Kidney (tissue), 13 donors: ENCODE measurements at regions not wholly inside any gene's neighbourhood (a gene's known extent, or its start where the extent isn't known, plus 50 kb on each side); places are given as distances from the start of the nearest gene placed in this dataset.

Source experiments
- DNase-seq, 5 donors: peaks; one replicate each; pipeline ENCODE4 v3.0.0-alpha.2; 2013 to 2020
- FAIRE-seq: peaks from 2 replicates; lab custom pipeline; 2012; peaks lifted over from hg19 to GRCh38; lab: Jason Lieb, UNC
- H3K27ac ChIP-seq, 2 donors: one replicate each; pipeline ENCODE4 v1.7.0; 2013; ENCODE audit warnings: low read depth in 2 of 2, low read length in 2 of 2, inconsistent platforms in 1 of 2
- H3K27me3 ChIP-seq: one replicate; pipeline ENCODE4 v1.7.1; 2013; ENCODE audit warnings: low read length, inconsistent platforms; ENCODE audit not compliant: control insufficient read depth, insufficient read depth
- H3K36me3 ChIP-seq, 3 donors: one replicate each; pipeline versions ENCODE4 v1.7.0 to v1.7.1; 2013; ENCODE audit warnings: low read length in 3 of 3, control low read depth in 1 of 3, inconsistent platforms in 1 of 3; ENCODE audit not compliant: insufficient read depth in 3 of 3, control insufficient read depth in 2 of 3
- H3K4me1 ChIP-seq, 3 donors: one replicate each; pipeline versions ENCODE4 v1.7.0 to v1.7.1; 2013; ENCODE audit warnings: low read length in 3 of 3, inconsistent platforms in 1 of 3, low read depth in 1 of 3; ENCODE audit not compliant: control insufficient read depth in 2 of 3, insufficient read depth in 2 of 3
- H3K4me3 ChIP-seq, 3 donors: one replicate each; pipeline versions ENCODE4 v1.7.0 to v1.8.1; 2013; ENCODE audit warnings: low read length in 3 of 3, control low read depth in 1 of 3, inconsistent platforms in 1 of 3
- H3K9ac ChIP-seq, 3 donors: one replicate each; pipeline versions ENCODE4 v1.7.0 to v1.7.1; 2013; ENCODE audit warnings: low read length in 3 of 3, control low read depth in 1 of 3, inconsistent platforms in 1 of 3
- H3K9me3 ChIP-seq, 3 donors: one replicate each; pipeline versions ENCODE4 v1.7.0 to v1.7.1; 2013; ENCODE audit warnings: low read length in 3 of 3, control low read depth in 1 of 3, inconsistent platforms in 1 of 3; ENCODE audit not compliant: control insufficient read depth in 2 of 3, insufficient read depth in 1 of 3
- intact Hi-C: fragments of 100-400 bp; cut with DNase I; formaldehyde crosslinking; loops from one replicate; pipeline ENCODE4 v1.11.1; 2022
- TF ChIP-seq, protein P1 (sequence below): IDR thresholded peaks from 3 replicates; pipeline ENCODE4 v1.5.1; 2012; ENCODE audit warnings: mild to moderate bottlenecking, moderate library complexity, borderline replicate concordance; ENCODE audit not compliant: insufficient read depth; ENCODE audit errors: extremely low read depth
- donor health status: control.
- donor health status: control.
- donor health status: control.
- donor health status: control.
- donor health status: control.
- donor health status: DM: yes; HTN: yes; CAD: no.
- donor health status: Normal renal cell carcinoma (clear cell type).

DNA sequence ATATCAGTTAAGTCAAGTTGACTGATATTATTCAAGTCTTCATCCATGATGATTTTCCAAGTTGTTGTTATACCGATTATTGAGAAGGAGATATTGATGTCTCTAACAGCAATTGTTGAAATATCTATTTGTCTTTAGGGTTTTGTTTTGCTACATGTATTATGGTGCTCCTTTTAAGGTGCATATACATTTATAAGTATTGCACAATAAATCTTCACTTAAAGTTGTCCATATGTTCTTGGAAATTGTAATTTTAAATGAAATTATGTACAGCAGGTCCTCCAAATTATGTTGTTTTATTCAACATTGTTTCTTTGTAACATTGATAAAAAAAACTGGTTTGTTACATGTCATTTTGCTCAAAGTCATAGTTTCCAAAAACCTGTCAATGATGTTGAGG lies 650.7 kb upstream of the CITED2 start:
- intact Hi-C loops, result no loop called here
- Histone ChIP-seq H3K27me3 (no peaks in the 10 kb centered on the region), H3K36me3 (no peaks in the 10 kb centered on the region), H3K9me3 (peaks cover 2 to 15% (median 6%) of the 10 kb centered on the region in 3 donors), H3K4me3 (no peak overlapping the region), H3K27ac (no peak overlapping the region), H3K9ac (no peak overlapping the region), H3K4me1 (no peaks in the 10 kb centered on the region)
- DNase-seq (no peak), FAIRE-seq (no peak)
- TF ChIP-seq, protein P1, sequence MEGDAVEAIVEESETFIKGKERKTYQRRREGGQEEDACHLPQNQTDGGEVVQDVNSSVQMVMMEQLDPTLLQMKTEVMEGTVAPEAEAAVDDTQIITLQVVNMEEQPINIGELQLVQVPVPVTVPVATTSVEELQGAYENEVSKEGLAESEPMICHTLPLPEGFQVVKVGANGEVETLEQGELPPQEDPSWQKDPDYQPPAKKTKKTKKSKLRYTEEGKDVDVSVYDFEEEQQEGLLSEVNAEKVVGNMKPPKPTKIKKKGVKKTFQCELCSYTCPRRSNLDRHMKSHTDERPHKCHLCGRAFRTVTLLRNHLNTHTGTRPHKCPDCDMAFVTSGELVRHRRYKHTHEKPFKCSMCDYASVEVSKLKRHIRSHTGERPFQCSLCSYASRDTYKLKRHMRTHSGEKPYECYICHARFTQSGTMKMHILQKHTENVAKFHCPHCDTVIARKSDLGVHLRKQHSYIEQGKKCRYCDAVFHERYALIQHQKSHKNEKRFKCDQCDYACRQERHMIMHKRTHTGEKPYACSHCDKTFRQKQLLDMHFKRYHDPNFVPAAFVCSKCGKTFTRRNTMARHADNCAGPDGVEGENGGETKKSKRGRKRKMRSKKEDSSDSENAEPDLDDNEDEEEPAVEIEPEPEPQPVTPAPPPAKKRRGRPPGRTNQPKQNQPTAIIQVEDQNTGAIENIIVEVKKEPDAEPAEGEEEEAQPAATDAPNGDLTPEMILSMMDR, result no peak

DNA sequence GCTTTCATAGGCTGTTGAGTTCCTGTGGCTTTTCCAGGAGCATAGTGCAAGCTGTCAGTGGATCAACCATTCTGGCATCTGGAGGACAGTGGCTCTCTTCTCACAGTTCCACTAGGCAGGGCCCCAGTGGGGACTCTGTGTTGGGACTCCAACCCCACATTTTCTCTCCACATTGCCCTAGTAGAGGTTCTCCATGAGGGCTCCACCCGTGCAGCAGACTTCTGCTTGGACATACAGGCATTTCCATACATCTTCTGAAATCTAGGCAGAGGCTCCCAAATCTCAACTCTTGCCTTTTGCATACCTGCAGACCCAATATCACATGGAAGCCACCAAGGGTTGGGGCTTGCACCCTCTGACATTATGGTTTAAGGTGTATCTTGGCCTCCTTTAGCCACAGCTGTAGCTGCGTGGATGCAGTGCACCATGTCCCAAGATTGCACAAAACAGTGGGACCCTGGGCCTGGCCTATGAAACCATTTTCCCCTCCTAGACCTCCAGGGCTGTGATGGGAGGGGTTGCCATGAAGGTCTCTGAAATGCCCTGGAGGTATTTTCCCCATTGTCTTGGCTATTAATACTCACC lies 645.9 kb upstream of the CITED2 start:
- FAIRE-seq (no peak), DNase-seq (no peak)
- Histone ChIP-seq H3K9me3 (peaks cover 0 to 14% (median 3%) of the 10 kb centered on the region in 3 donors), H3K4me3 (no peak overlapping the region), H3K27ac (no peak overlapping the region), H3K9ac (no peak overlapping the region), H3K36me3 (no peaks in the 10 kb centered on the region), H3K4me1 (no peaks in the 10 kb centered on the region), H3K27me3 (no peaks in the 10 kb centered on the region)
- intact Hi-C loops, result no loop called here
- TF ChIP-seq, protein P1, result no peak

- Histone ChIP-seq H3K36me3 (no peaks in the 10 kb centered on the region), H3K27ac (no peak overlapping the region), H3K4me3 (no peak overlapping the region), H3K9me3 (peaks cover 0 to 14% (median 3%) of the 10 kb centered on the region in 3 donors), H3K4me1 (no peaks in the 10 kb centered on the region), H3K27me3 (no peaks in the 10 kb centered on the region), H3K9ac (no peak overlapping the region)
- DNase-seq (no peak), FAIRE-seq (no peak)
- intact Hi-C loops, result no loop called here
- TF ChIP-seq, protein P1, result no peak
Observed at GRCh38 chr6:140018588-140018987, 644.1 kb upstream of the CITED2 start.

GRCh38 chr6:140017470-140017869 lies 643.0 kb upstream of the CITED2 start:
- H3K9me3 ChIP-seq, result peaks cover 0 to 14% (median 3%) of the 10 kb centered on the region in 3 donors
- intact Hi-C loops, result no loop called here
- DNase-seq (no peak), FAIRE-seq (no peak)
- no peaks in the 10 kb centered on the region for H3K27me3 ChIP-seq
- H3K4me3 ChIP-seq, result no peak overlapping the region
- H3K4me1 ChIP-seq, result no peaks in the 10 kb centered on the region
- TF ChIP-seq, protein P1, result no peak
- no peaks in the 10 kb centered on the region for H3K36me3 ChIP-seq
- H3K27ac ChIP-seq, result no peak overlapping the region
- no peak overlapping the region for H3K9ac ChIP-seq
